Activated T-cell treated with anti-CD3 and anti-CD28 coated beads, Interleukin-2, amount 50 U/mL, for 24 hours (primary cell): ENCODE measurements at regions not wholly inside any gene's neighbourhood (a gene's known extent, or its start where the extent isn't known, plus 50 kb on each side); places are given as distances from the start of the nearest gene placed in this dataset.

Source experiments
- DNase-seq: peaks from one replicate; pipeline ENCODE4 v3.0.0-alpha.2; 2020
- H3K27ac Mint-ChIP-seq: 2 replicates; pipeline ENCODE4 v1.8.0; 2020; ENCODE audit warnings: mild to moderate bottlenecking, mixed read lengths
- H3K27me3 Mint-ChIP-seq: 2 replicates; pipeline ENCODE4 v1.8.0; 2020; ENCODE audit warnings: mixed read lengths
- H3K36me3 Mint-ChIP-seq: 2 replicates; pipeline ENCODE4 v1.8.0; 2020; ENCODE audit warnings: low read depth, mixed read lengths
- H3K4me1 Mint-ChIP-seq: 2 replicates; pipeline ENCODE4 v1.8.0; 2020; ENCODE audit warnings: low read depth, mixed read lengths
- H3K4me3 Mint-ChIP-seq: 2 replicates; pipeline ENCODE4 v1.8.0; 2020; ENCODE audit warnings: mild to moderate bottlenecking, moderate library complexity, mixed read lengths
- H3K9me3 Mint-ChIP-seq: 2 replicates; pipeline ENCODE4 v1.8.0; 2020; ENCODE audit warnings: mixed read lengths

DNA sequence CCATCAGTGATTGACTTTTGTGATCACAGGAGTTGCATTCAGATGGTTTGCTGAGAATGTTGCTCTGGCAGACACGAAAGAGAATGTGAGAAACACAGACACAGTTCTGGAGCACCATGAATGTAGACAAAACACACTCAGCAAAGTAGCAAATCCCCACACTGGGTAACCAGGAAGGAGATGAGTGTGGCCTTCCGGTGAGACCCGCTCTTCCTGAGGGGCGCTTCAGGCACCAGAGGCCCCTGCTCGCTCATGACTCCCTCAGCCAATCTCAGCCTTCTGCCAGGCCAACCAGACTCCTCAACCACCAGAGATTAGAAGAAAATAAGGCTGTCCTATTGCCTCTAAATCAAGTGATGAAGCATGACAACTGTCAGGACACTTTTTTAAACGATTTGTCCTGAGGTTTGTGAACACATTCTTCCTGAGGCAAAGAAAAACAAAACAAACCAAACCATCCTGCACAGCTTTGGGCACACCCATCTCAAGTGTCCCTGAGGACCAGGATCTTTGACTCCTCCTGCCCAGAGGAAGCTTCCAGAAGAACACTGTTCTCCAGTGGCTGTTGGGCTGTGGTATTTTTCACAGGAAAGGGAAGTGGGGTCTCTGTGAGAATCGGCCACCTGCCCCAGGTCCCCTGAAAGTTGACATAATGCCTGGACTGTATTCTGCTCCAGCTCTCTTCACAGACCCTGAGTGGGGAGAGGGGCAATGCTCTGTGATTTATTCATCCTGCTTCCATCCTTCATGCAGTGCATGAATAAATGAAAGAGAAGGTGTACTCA, 152.8 kb downstream of the BCL11A start:
- DNase-seq: no peak
- H3K4me3 Mint-ChIP-seq: no peak overlapping the region
- no peak overlapping the region for H3K27ac Mint-ChIP-seq
- no peaks in the 10 kb centered on the region for H3K4me1 Mint-ChIP-seq
- no peaks in the 10 kb centered on the region for H3K9me3 Mint-ChIP-seq
- H3K27me3 Mint-ChIP-seq: peaks cover 5% of the 10 kb centered on the region
- no peaks in the 10 kb centered on the region for H3K36me3 Mint-ChIP-seq

DNA sequence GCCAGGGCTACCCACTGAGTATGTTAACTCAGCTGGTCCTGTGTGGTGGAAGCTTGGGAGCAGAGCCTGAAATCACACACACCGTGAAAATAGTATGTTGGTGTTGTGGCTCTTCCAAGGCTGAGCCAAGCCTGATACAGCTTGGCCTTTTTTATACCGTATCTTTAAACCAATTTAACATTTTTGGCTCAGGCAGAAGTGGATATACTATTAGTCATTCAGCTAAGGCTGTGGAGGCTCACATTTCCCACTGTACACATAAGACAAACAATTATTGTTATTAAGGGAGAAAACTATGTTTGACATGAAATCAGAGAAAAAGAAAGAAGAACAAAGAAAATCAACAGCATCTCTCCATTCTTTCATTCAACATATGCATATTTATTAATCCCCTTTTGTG, 159.0 kb downstream of the BCL11A start:
- peaks cover 2% of the 10 kb centered on the region for H3K27me3 Mint-ChIP-seq
- no peak for DNase-seq
- H3K4me1 Mint-ChIP-seq: no peaks in the 10 kb centered on the region
- no peaks in the 10 kb centered on the region for H3K36me3 Mint-ChIP-seq
- no peak overlapping the region for H3K27ac Mint-ChIP-seq
- H3K4me3 Mint-ChIP-seq: no peak overlapping the region
- no peaks in the 10 kb centered on the region for H3K9me3 Mint-ChIP-seq

DNA sequence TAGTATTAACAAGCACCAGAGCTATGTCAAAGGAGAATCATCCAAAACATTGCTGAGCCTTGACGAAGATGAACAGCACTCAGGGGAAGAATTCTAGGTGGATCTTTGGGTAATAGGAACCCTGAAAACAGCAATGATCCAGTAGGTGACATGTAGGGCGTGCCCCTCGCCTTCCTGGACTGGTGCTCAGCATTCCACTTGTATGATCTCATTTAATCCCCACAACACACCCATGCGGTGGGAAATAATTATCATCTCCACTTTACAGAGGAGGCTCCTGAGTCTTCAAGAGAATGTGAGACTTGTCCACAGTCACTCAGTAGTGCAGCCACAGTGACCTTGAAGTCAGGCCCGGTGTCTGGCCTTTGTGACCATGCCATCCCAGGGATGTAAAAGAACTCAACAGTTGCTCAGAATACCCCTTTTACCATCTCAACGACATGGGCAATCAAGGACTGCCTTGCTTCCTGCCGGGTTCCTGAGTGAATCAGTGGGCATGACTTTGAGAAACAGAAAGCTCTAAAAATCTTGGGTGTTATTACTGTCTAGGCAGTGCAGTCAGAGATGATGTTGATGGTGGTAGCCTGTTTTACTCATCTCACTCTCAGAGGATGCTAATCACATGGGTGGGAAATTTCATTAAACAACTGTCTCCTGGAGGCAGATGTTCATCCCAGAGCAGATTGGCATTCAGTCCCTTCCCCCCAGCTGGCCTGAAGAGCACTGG, 161.6 kb downstream of the BCL11A start:
- no peak for DNase-seq
- Mint-ChIP-seq H3K27ac (no peak overlapping the region), H3K36me3 (no peaks in the 10 kb centered on the region), H3K4me3 (no peak overlapping the region), H3K4me1 (no peaks in the 10 kb centered on the region), H3K27me3 (peaks cover 4% of the 10 kb centered on the region), H3K9me3 (no peaks in the 10 kb centered on the region)

DNA sequence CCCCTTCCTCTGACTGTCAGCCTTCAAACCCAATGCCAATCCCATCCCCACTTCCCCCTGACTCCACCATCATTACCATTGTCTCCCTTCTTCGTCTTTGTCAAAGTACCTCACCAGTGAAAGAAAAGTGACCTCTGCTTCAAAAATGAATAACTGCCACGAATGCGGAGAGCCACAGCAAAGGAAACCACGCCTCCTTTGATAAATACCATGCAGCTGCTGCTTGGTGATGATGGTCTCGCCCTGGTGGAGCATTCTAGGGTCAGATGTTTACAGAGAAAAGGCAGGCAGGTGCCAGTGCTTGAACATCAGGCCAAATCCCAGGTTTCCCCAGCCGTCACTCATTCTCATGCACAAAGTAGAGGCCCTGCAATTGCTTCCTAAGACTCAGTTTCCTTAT, 162.2 kb downstream of the BCL11A start:
- H3K4me3 Mint-ChIP-seq: no peak overlapping the region
- H3K27me3 Mint-ChIP-seq: peaks cover 4% of the 10 kb centered on the region
- no peak overlapping the region for H3K27ac Mint-ChIP-seq
- DNase-seq: no peak
- no peaks in the 10 kb centered on the region for H3K4me1 Mint-ChIP-seq
- no peaks in the 10 kb centered on the region for H3K9me3 Mint-ChIP-seq
- H3K36me3 Mint-ChIP-seq: no peaks in the 10 kb centered on the region

DNA sequence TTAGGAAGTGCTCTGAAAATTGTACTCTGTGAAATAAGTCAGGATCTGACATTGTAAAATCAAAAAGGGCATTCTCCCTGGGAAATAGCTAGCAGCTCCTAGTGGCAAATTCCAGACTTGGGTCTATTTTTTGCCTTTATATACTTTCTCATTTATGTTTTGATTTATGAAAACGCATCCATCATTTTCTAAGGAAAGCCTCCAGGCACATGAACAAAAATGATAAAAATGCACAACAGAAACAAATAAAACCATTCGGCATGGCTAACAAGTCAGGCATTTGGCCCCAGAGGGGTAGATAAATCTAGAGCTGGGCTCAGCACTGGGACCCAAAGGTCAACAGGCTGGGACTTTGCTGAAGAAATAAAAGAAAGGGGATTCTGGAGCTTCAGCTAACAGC, 167.0 kb downstream of the BCL11A start:
- H3K27me3 Mint-ChIP-seq: peaks cover 4% of the 10 kb centered on the region
- H3K4me3 Mint-ChIP-seq: no peak overlapping the region
- H3K4me1 Mint-ChIP-seq: no peaks in the 10 kb centered on the region
- H3K36me3 Mint-ChIP-seq: no peaks in the 10 kb centered on the region
- DNase-seq: no peak
- no peak overlapping the region for H3K27ac Mint-ChIP-seq
- H3K9me3 Mint-ChIP-seq: no peaks in the 10 kb centered on the region

DNA sequence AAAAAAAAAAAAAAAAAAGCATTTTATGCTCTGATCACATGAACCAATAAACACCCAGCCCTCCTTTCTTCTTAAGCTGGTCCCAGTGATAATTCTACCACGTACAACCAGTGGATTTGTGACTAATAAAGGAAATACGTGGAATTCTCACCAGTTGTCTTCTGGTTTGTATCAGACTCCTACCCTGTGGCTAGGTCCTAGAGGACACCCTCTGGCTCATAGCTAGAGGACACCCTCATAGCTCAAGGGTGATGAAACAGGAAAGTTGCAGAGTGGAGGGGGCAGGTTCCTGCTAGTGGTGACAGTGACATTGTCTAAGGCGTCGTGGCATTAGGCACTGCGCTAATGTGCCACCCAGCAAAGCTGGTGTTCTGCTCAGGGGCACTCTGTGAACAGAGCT, 167.8 kb downstream of the BCL11A start:
- Mint-ChIP-seq H3K9me3 (no peaks in the 10 kb centered on the region), H3K36me3 (no peaks in the 10 kb centered on the region), H3K27ac (no peak overlapping the region), H3K4me3 (no peak overlapping the region), H3K4me1 (no peaks in the 10 kb centered on the region), H3K27me3 (peaks cover 4% of the 10 kb centered on the region)
- no peak for DNase-seq

DNA sequence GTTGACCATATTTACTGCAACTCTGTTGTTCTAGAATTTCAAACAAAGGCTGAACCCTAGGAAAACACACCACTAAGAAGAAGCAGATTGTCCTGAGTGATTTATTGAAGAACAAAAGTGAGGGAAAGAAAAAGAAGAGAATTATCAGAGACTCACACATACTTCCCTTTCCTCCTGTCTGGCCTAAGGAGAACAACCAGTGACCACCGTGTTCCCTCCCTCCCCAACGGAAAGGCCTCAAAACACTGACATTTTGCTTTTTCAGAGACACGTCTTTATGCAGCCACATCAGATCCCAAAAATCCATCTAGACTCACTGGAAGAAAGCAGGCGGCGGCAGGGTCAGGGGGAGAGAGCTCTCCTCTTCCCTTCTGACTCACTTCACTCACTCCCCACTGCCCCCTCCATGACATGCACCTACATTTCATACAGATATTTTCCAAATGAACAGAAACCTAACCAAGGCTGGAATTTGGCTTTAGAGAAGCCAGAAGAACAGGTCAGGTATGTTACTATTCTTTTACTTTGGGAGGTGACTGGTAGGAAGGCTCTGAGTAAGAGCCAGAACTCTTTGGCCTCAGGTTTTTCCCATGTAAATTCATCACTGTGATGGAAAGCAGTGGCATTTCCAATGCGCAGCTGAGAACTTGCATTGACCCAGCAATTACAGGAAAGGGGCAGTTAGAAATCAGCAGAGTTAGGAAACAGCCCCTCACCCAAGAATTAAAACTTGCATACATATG, 169.9 kb downstream of the BCL11A start:
- no peak for DNase-seq
- Mint-ChIP-seq H3K4me1 (no peaks in the 10 kb centered on the region), H3K4me3 (no peak overlapping the region), H3K36me3 (no peaks in the 10 kb centered on the region), H3K9me3 (no peaks in the 10 kb centered on the region), H3K27me3 (peaks cover 4% of the 10 kb centered on the region), H3K27ac (no peak overlapping the region)

DNA sequence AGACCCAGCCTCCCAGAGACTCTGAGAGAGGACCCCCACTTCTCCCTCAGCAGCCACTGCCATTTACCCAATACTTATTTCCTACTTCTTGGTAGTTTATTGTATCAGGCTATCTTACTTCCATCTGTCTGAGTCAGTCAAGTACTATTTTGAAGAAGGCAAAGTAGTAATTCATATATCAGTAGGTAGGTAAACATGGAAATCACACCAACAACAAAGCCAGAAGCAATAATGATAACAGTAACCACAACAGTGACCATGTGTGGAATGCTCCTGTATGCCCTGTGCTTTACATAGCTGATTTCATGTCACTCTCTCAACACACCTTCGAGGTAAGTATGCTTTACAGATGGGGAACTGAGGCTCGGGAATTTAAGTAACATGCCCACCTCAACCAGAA, 173.0 kb downstream of the BCL11A start:
- Mint-ChIP-seq H3K9me3 (no peaks in the 10 kb centered on the region), H3K4me1 (no peaks in the 10 kb centered on the region)

DNA sequence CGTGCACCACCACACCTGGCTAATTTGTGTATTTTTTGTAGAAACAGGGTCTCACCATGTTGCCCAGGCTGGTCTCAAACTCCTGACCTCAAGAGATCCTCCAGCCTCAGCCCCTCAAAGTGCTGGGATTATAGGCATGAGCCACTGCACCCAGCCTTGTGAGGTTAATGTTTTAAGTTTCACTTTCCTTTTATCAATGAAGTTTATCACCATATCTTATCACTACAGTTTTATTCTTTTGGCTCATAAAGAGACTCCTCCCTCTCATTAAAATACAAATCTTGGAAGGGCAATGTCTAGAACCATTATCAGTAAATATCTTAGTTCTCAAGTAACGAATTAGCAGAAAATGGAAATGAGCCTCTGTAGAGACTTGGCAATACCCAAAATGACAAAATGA, 173.8 kb downstream of the BCL11A start:
- Mint-ChIP-seq H3K4me3 (no peak overlapping the region), H3K36me3 (no peaks in the 10 kb centered on the region), H3K27me3 (no peaks in the 10 kb centered on the region), H3K27ac (no peak overlapping the region), H3K9me3 (no peaks in the 10 kb centered on the region), H3K4me1 (no peaks in the 10 kb centered on the region)
- DNase-seq: no peak

More for the DNA sequence above, 173.0 kb downstream of the BCL11A start:
- no peak for DNase-seq
- no peaks in the 10 kb centered on the region for H3K36me3 Mint-ChIP-seq
- H3K27ac Mint-ChIP-seq: no peak overlapping the region
- no peak overlapping the region for H3K4me3 Mint-ChIP-seq
- H3K27me3 Mint-ChIP-seq: no peaks in the 10 kb centered on the region

DNA sequence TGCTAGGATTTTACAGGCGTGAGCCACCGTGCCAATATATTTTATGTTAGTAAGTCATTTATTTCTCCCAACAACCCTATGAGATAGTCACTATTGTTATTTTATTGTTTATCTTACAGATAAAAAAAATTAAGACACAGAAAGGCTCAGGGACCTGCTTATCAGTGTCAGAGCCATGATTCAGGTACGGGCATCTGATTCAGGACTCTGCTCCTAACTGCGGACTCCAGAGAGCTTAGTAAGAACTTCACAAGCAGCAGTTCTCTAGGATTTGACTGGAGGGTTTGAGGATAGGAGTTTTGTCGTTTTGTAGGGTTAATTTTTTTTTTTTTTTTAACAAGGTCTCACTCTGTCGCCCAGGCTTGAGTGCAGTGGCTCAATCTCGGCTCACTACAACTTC, 174.2 kb downstream of the BCL11A start:
- Mint-ChIP-seq H3K27ac (no peak overlapping the region), H3K9me3 (no peaks in the 10 kb centered on the region), H3K4me3 (no peak overlapping the region), H3K27me3 (no peaks in the 10 kb centered on the region), H3K36me3 (no peaks in the 10 kb centered on the region), H3K4me1 (no peaks in the 10 kb centered on the region)
- DNase-seq: no peak

DNA sequence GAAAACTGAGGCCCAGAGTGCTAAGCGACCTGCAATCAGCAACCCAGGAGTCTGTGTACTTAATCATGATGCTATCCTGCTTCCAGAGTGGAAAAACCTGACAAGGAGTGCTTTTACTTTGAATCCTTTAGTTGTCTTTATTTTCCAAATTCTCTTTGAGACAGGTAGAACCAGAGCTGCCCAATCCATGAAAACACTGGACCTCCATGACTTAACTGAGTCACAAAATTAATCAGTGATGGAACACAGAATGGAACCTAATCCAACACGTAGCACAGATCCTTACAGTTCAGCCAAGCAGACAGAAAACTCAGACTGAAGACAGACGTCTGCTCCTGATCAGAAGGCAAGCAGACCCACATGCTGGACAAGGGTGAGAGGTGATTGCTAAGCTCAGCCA, 175.6 kb downstream of the BCL11A start:
- H3K4me3 Mint-ChIP-seq: no peak overlapping the region
- DNase-seq: no peak
- H3K9me3 Mint-ChIP-seq: no peaks in the 10 kb centered on the region
- H3K27ac Mint-ChIP-seq: no peak overlapping the region
- no peaks in the 10 kb centered on the region for H3K27me3 Mint-ChIP-seq
- H3K4me1 Mint-ChIP-seq: no peaks in the 10 kb centered on the region
- H3K36me3 Mint-ChIP-seq: no peaks in the 10 kb centered on the region

DNA sequence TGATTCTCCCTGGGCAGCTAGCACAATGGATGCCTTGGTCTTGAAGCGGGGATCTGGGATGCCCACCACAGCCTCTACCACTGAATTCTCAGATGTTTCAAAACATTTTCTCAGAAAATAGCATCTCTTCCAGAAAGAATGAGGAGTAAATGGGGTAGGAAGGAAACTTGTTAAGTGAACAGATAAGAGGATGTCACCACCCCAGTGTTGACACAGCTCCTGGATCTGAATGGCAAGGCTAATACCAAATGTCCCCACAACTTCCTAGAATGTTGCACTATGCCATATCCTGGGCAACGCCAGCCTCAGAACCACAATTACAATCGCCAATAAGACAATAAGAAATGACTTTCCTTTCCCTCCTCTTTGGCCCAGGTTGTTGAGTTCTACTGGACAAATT, 177.2 kb downstream of the BCL11A start:
- H3K9me3 Mint-ChIP-seq: no peaks in the 10 kb centered on the region
- H3K27me3 Mint-ChIP-seq: no peaks in the 10 kb centered on the region
- DNase-seq: no peak
- no peak overlapping the region for H3K27ac Mint-ChIP-seq
- H3K4me1 Mint-ChIP-seq: no peaks in the 10 kb centered on the region
- no peak overlapping the region for H3K4me3 Mint-ChIP-seq
- H3K36me3 Mint-ChIP-seq: no peaks in the 10 kb centered on the region

DNA sequence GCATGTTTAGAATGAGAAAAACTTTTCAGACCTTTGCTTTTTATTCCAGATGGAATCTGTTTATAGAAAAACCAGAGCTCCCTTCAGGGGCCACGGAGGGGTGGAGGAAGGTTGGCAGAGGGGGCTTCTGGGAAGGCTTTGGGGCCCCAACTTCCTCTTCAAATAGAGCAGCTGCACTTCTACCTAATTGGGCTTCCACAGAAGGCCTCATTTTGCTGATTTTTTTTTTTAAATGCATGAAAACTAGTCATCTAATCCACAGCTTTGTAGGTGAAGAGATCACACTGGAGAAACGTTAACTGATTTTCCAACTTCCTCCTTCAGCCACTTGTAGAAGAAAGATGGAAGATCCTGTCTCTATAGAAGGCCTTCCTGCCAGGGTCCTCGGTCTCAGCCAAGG, 181.8 kb downstream of the BCL11A start:
- H3K27me3 Mint-ChIP-seq: no peaks in the 10 kb centered on the region
- no peaks in the 10 kb centered on the region for H3K9me3 Mint-ChIP-seq
- no peak overlapping the region for H3K27ac Mint-ChIP-seq
- no peak overlapping the region for H3K4me3 Mint-ChIP-seq
- DNase-seq: no peak
- H3K4me1 Mint-ChIP-seq: no peaks in the 10 kb centered on the region
- H3K36me3 Mint-ChIP-seq: no peaks in the 10 kb centered on the region

DNA sequence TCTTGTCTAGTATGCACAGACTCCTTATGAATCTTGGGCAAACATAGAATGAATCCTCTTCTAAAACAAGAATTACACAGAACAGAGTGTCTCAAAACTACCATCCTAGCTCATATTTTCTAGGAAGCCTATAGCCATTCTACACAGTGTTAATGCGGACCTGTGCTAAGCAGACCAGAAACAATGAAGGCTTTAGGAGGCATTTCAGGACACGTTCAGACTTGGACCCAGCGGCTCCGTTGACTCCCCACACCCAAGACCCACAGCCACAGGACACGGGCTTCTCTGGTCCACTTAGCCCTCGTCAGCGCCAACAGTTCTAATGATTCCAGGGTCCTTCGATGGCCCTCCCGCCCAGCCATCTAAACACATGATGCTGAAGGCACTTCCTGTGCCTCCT, 182.2 kb downstream of the BCL11A start:
- Mint-ChIP-seq H3K9me3 (no peaks in the 10 kb centered on the region), H3K36me3 (no peaks in the 10 kb centered on the region), H3K27ac (no peak overlapping the region), H3K27me3 (no peaks in the 10 kb centered on the region), H3K4me3 (no peak overlapping the region), H3K4me1 (no peaks in the 10 kb centered on the region)
- no peak for DNase-seq

DNA sequence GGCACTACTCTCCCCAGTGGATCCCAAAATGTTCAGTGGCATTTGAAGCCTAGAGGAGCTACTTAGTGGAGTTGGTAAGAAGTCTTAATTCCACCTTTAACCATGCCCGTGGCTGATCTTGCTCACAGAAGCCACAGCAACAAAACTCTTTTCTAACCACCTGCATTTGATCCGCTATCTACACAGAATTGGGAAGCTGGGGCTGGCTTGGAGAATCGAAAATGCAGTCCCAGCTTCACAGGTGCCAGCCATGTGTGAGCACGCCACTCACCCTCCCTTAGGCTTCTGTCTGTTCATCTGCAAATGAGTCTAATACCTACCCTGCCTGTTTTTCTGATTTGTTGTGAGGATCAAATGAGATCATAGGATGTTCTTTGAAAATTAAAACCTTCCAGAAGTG, 182.6 kb downstream of the BCL11A start:
- H3K4me1 Mint-ChIP-seq: no peaks in the 10 kb centered on the region
- DNase-seq: no peak
- no peaks in the 10 kb centered on the region for H3K9me3 Mint-ChIP-seq
- no peak overlapping the region for H3K4me3 Mint-ChIP-seq
- no peaks in the 10 kb centered on the region for H3K36me3 Mint-ChIP-seq
- H3K27me3 Mint-ChIP-seq: no peaks in the 10 kb centered on the region
- no peak overlapping the region for H3K27ac Mint-ChIP-seq
